B cell (primary cell): ENCODE measurements at regions not wholly inside any gene's neighbourhood (a gene's known extent, or its start where the extent isn't known, plus 50 kb on each side); places are given as distances from the start of the nearest gene placed in this dataset.
"Not testable (repeated sequence)": the region's sequence is repeated elsewhere in the genome, so short reads cannot be mapped to it uniquely, and the experiment has no call there.

Source experiments
- CTCF ChIP-seq: fragments of 200-600 bp; IDR thresholded peaks from one replicate; pipeline ENCODE4 v1.8.0; 2022; ENCODE audit warnings: antibody characterized with exemption, mild to moderate bottlenecking
- EZH2 ChIP-seq: IDR thresholded peaks from 2 replicates; pipeline ENCODE4 v1.6.1; 2012; ENCODE audit warnings: borderline replicate concordance, low read depth, mild to moderate bottlenecking, moderate library complexity, low read length; ENCODE audit not compliant: insufficient read depth, poor library complexity, severe bottlenecking

GRCh38 chr18:10356999-10357398 is 97.4 kb upstream of the APCDD1 start:
- not testable (repeated sequence) for TF ChIP-seq CTCF, EZH2
